Neural cell (in vitro differentiated cells): ENCODE measurements at regions not wholly inside any gene's neighbourhood (a gene's known extent, or its start where the extent isn't known, plus 50 kb on each side); places are given as distances from the start of the nearest gene placed in this dataset.

Experiments
- H2AFZ ChIP-seq: fragments of 200-600, 300-800 bp; sonication (generic), shearing (Covaris generic); 2 replicates; pipeline ENCODE4 v1.6.0; 2014; ENCODE audit warnings: low read depth, mild to moderate bottlenecking, antibody characterized with exemption, low read length, moderate library complexity
- H3F3A ChIP-seq: fragments of 200-600 bp; shearing (Covaris generic); 2 replicates; pipeline ENCODE4 v1.6.1; 2016; ENCODE audit warnings: mild to moderate bottlenecking, moderate library complexity, mixed read lengths, antibody characterized with exemption, low read length; ENCODE audit not compliant: insufficient read depth, poor library complexity, severe bottlenecking
- H3K27ac ChIP-seq: fragments of 200-600, 300-800 bp; sonication (generic), shearing (Covaris generic); 2 replicates; pipeline ENCODE4 v1.5.1; 2014; ENCODE audit warnings: mild to moderate bottlenecking, low read length, moderate library complexity
- H3K27me3 ChIP-seq: fragments of 300-800, 200-600 bp; sonication (generic), shearing (Covaris generic); 2 replicates; pipeline ENCODE4 v1.6.0; 2014; ENCODE audit warnings: mild to moderate bottlenecking, low read depth, low read length, moderate library complexity; ENCODE audit not compliant: insufficient read depth
- H3K36me3 ChIP-seq: fragments of 300-800, 200-600 bp; sonication (generic), shearing (Covaris generic); 2 replicates; pipeline ENCODE4 v1.5.1; 2014; ENCODE audit warnings: mild to moderate bottlenecking, antibody characterized with exemption, low read length, moderate library complexity; ENCODE audit not compliant: insufficient read depth
- H3K4me2 ChIP-seq: fragments of 300-800, 200-600 bp; sonication (generic), shearing (Covaris generic); 2 replicates; pipeline ENCODE4 v1.6.0; 2014; ENCODE audit warnings: mild to moderate bottlenecking, low read length
- H3K4me3 ChIP-seq: fragments of 300-800, 200-600 bp; sonication (generic), shearing (Covaris generic); 2 replicates; pipeline ENCODE4 v1.5.1; 2014; ENCODE audit warnings: mild to moderate bottlenecking, low read length, moderate library complexity
- H3K79me2 ChIP-seq: fragments of 200-600 bp; shearing (Covaris generic); replicated peaks from 2 replicates; pipeline ENCODE4 v1.6.0; 2014; ENCODE audit warnings: mild to moderate bottlenecking, low read length, moderate library complexity; ENCODE audit not compliant: insufficient read depth
- H3K9ac ChIP-seq: fragments of 300-800, 200-600 bp; sonication (generic), shearing (Covaris generic); 2 replicates; pipeline ENCODE4 v1.6.1; 2016; ENCODE audit warnings: mild to moderate bottlenecking, low read length, mixed read lengths
- H3K9me2 ChIP-seq: fragments of 200-600 bp; shearing (Covaris generic); 2 replicates; pipeline ENCODE4 v1.6.1; 2016; ENCODE audit warnings: mild to moderate bottlenecking, low read length, mixed read lengths; ENCODE audit not compliant: insufficient read depth
- H3K9me3 ChIP-seq: fragments of 200-600, 300-800 bp; sonication (generic), shearing (Covaris generic); 2 replicates; pipeline ENCODE4 v1.6.1; 2016; ENCODE audit warnings: mild to moderate bottlenecking, mixed run types, low read length, moderate library complexity, mixed read lengths
- H4K20me1 ChIP-seq: fragments of 200-600 bp; shearing (Covaris generic); 2 replicates; pipeline ENCODE4 v1.6.1; 2016; ENCODE audit warnings: mild to moderate bottlenecking, mixed run types; ENCODE audit not compliant: insufficient read depth
- CTCF ChIP-seq: fragments of 450-650 bp; IDR thresholded peaks from 2 replicates; pipeline ENCODE4 v1.5.1; 2014; ENCODE audit warnings: antibody characterized with exemption, mild to moderate bottlenecking, moderate library complexity; ENCODE audit not compliant: poor library complexity, severe bottlenecking
- EP300 ChIP-seq: fragments of 450-650 bp; conservative IDR thresholded peaks from 2 replicates; pipeline ENCODE4 v1.6.1; 2014; ENCODE audit warnings: antibody characterized with exemption, mild to moderate bottlenecking, moderate library complexity; ENCODE audit not compliant: poor library complexity, severe bottlenecking
- EZH2 ChIP-seq: fragments of 200-600, 300-800 bp; shearing (Covaris generic), sonication (generic); IDR thresholded peaks from 2 replicates; pipeline ENCODE4 v1.6.1; 2014; ENCODE audit warnings: antibody characterized with exemption, low read length, borderline replicate concordance, mild to moderate bottlenecking; ENCODE audit not compliant: insufficient read depth, poor library complexity, severe bottlenecking
- MXI1 ChIP-seq: fragments of 450-650 bp; conservative IDR thresholded peaks from 2 replicates; pipeline ENCODE4 v1.6.1; 2014; ENCODE audit warnings: antibody characterized with exemption, mild to moderate bottlenecking; ENCODE audit not compliant: poor library complexity, severe bottlenecking
- POLR2AphosphoS5 ChIP-seq: IDR thresholded peaks from 2 replicates; pipeline ENCODE4 v1.6.1; 2012
- RAD21 ChIP-seq: fragments of 450-650 bp; conservative IDR thresholded peaks from 2 replicates; pipeline ENCODE4 v1.6.1; 2014; ENCODE audit warnings: antibody characterized with exemption, mild to moderate bottlenecking, moderate library complexity
- REST ChIP-seq: IDR thresholded peaks from 2 replicates; pipeline ENCODE4 v1.6.1; 2012; ENCODE audit warnings: borderline replicate concordance
- SMC3 ChIP-seq: fragments of 450-650 bp; conservative IDR thresholded peaks from 2 replicates; pipeline ENCODE4 v1.6.1; 2014; ENCODE audit warnings: antibody characterized with exemption, mild to moderate bottlenecking, moderate library complexity; ENCODE audit not compliant: poor library complexity
- TAF1 ChIP-seq: IDR thresholded peaks from 2 replicates; pipeline ENCODE4 v1.6.1; 2012; ENCODE audit warnings: low read depth

- no peak overlapping the region for H3K27ac ChIP-seq
- TF ChIP-seq RAD21 = no peak
- H3K9me2 ChIP-seq = no peaks in the 10 kb centered on the region
- H3K9ac ChIP-seq = no peak overlapping the region
- no peak overlapping the region for H3K4me3 ChIP-seq
- H3K36me3 ChIP-seq = no peaks in the 10 kb centered on the region
- no peak overlapping the region for H3K4me2 ChIP-seq
- no peaks in the 10 kb centered on the region for H4K20me1 ChIP-seq
- H2AFZ ChIP-seq = no peak overlapping the region
- H3K9me3 ChIP-seq = no peaks in the 10 kb centered on the region
- H3K79me2 ChIP-seq = no peaks in the 10 kb centered on the region
- H3K27me3 ChIP-seq = no peaks in the 10 kb centered on the region
- no peaks in the 10 kb centered on the region for H3F3A ChIP-seq
Measured at GRCh38 chr13:65605396-65605795, 1624.7 kb downstream of the PCDH9 start.

GRCh38 chr13:65603160-65603559 lies 1627.0 kb downstream of the PCDH9 start:
- no peaks in the 10 kb centered on the region for H3K36me3 ChIP-seq
- no peaks in the 10 kb centered on the region for H3F3A ChIP-seq
- H3K4me3 ChIP-seq = no peak overlapping the region
- H3K79me2 ChIP-seq = no peaks in the 10 kb centered on the region
- H2AFZ ChIP-seq = no peak overlapping the region
- H3K27ac ChIP-seq = no peak overlapping the region
- H3K4me2 ChIP-seq = no peak overlapping the region
- no peaks in the 10 kb centered on the region for H3K9me2 ChIP-seq
- H3K27me3 ChIP-seq = no peaks in the 10 kb centered on the region
- H3K9ac ChIP-seq = no peak overlapping the region
- no peak for TF ChIP-seq REST
- TF ChIP-seq RAD21 = no peak
- no peak for TF ChIP-seq EZH2
- TF ChIP-seq CTCF = no peak
- TF ChIP-seq POLR2AphosphoS5 = no peak
- no peak for TF ChIP-seq SMC3
- no peak for TF ChIP-seq TAF1
- no peak for TF ChIP-seq EP300
- TF ChIP-seq MXI1 = no peak
- no peaks in the 10 kb centered on the region for H3K9me3 ChIP-seq
- H4K20me1 ChIP-seq = no peaks in the 10 kb centered on the region

- Histone ChIP-seq H3K4me2 (no peak overlapping the region), H3K9me2 (no peaks in the 10 kb centered on the region), H3K79me2 (no peaks in the 10 kb centered on the region), H3K27me3 (no peaks in the 10 kb centered on the region), H3K9me3 (no peaks in the 10 kb centered on the region), H3K27ac (no peak overlapping the region), H4K20me1 (no peaks in the 10 kb centered on the region), H3F3A (no peaks in the 10 kb centered on the region), H2AFZ (no peak overlapping the region), H3K4me3 (no peak overlapping the region), H3K9ac (no peak overlapping the region), H3K36me3 (no peaks in the 10 kb centered on the region)
- TF ChIP-seq CTCF (no peak), MXI1 (no peak), POLR2AphosphoS5 (no peak), EZH2 (no peak), RAD21 (no peak), SMC3 (no peak), TAF1 (no peak), EP300 (no peak), REST (no peak)
Measured at GRCh38 chr13:65601855-65602254, 1628.3 kb downstream of the PCDH9 start.
